HUES48 (cell line): ENCODE measurements at regions not wholly inside any gene's neighbourhood (a gene's known extent, or its start where the extent isn't known, plus 50 kb on each side); places are given as distances from the start of the nearest gene placed in this dataset.

Source experiments
- H3K27ac ChIP-seq: one replicate; pipeline ENCODE4 v1.7.0; 2013; ENCODE audit warnings: low read depth, low read length, inconsistent platforms
- H3K27me3 ChIP-seq: 2 replicates; pipeline ENCODE4 v1.6.1; 2013; ENCODE audit warnings: mild to moderate bottlenecking, low read length; ENCODE audit not compliant: control insufficient read depth, insufficient read depth
- H3K36me3 ChIP-seq: 2 replicates; pipeline ENCODE4 v1.6.1; 2013; ENCODE audit warnings: low read length; ENCODE audit not compliant: control insufficient read depth, insufficient read depth
- H3K4me1 ChIP-seq: 2 replicates; pipeline ENCODE4 v1.6.1; 2013; ENCODE audit warnings: mild to moderate bottlenecking, low read length; ENCODE audit not compliant: control insufficient read depth, insufficient read depth
- H3K4me3 ChIP-seq: 2 replicates; pipeline ENCODE4 v1.5.1; 2013; ENCODE audit warnings: mild to moderate bottlenecking, low read depth, low read length
- H3K9ac ChIP-seq: 2 replicates; pipeline ENCODE4 v1.6.1; 2013; ENCODE audit warnings: mild to moderate bottlenecking, low read depth, low read length, moderate library complexity
- H3K9me3 ChIP-seq: 2 replicates; pipeline ENCODE4 v1.6.1; 2013; ENCODE audit warnings: low read length; ENCODE audit not compliant: control insufficient read depth, insufficient read depth

GRCh38 chr11:16611926-16612565, 126.4 kb upstream of the C11orf58 start:
- H3K27ac ChIP-seq: no peak overlapping the region
- peaks cover 15% of the 10 kb centered on the region for H3K4me1 ChIP-seq
- H3K9me3 ChIP-seq: no peaks in the 10 kb centered on the region
- no peak overlapping the region for H3K9ac ChIP-seq
- H3K36me3 ChIP-seq: no peaks in the 10 kb centered on the region
- H3K27me3 ChIP-seq: peaks cover 100% of the 10 kb centered on the region
- no peak overlapping the region for H3K4me3 ChIP-seq

- Histone ChIP-seq H3K4me1 (peaks cover 17% of the 10 kb centered on the region), H3K9me3 (no peaks in the 10 kb centered on the region), H3K27me3 (peaks cover 100% of the 10 kb centered on the region), H3K36me3 (no peaks in the 10 kb centered on the region), H3K9ac (no peak overlapping the region), H3K4me3 (no peak overlapping the region), H3K27ac (no peak overlapping the region)
These were observed 127.0 kb upstream of the C11orf58 start for GRCh38 chr11:16611401-16611921.

- 0 out of 2 replicates have a peak overlapping the region, but pooled peaks have one; percentile 17 for H3K4me3 ChIP-seq
- H3K27ac ChIP-seq: no peak overlapping the region
- H3K27me3 ChIP-seq: peaks cover 100% of the 10 kb centered on the region
- H3K4me1 ChIP-seq: peaks cover 22% of the 10 kb centered on the region
- H3K9ac ChIP-seq: no peak overlapping the region
- H3K36me3 ChIP-seq: no peaks in the 10 kb centered on the region
- no peaks in the 10 kb centered on the region for H3K9me3 ChIP-seq
These were observed 127.6 kb upstream of the C11orf58 start for GRCh38 chr11:16610738-16611388.

GRCh38 chr11:16610213-16610737, 128.2 kb upstream of the C11orf58 start:
- 0 out of 2 replicates have a peak overlapping the region, but pooled peaks have one; percentile 17 for H3K4me3 ChIP-seq

GRCh38 chr11:16609769-16610168, 128.7 kb upstream of the C11orf58 start:
- Histone ChIP-seq H3K4me1 (peaks cover 26% of the 10 kb centered on the region), H3K36me3 (no peaks in the 10 kb centered on the region), H3K27ac (no peak overlapping the region), H3K9ac (no peak overlapping the region), H3K27me3 (peaks cover 100% of the 10 kb centered on the region), H3K9me3 (no peaks in the 10 kb centered on the region), H3K4me3 (no peak overlapping the region)

More at GRCh38 chr11:16610213-16610737, 128.2 kb upstream of the C11orf58 start:
- no peak overlapping the region for H3K27ac ChIP-seq
- H3K9ac ChIP-seq: no peak overlapping the region
- no peaks in the 10 kb centered on the region for H3K9me3 ChIP-seq
- H3K36me3 ChIP-seq: no peaks in the 10 kb centered on the region
- peaks cover 26% of the 10 kb centered on the region for H3K4me1 ChIP-seq
- peaks cover 100% of the 10 kb centered on the region for H3K27me3 ChIP-seq

GRCh38 chr11:16607675-16608644, 130.5 kb upstream of the C11orf58 start:
- Histone ChIP-seq H3K9me3 (no peaks in the 10 kb centered on the region), H3K36me3 (no peaks in the 10 kb centered on the region), H3K27ac (no peak overlapping the region), H3K4me3 (peak overlapping the region; percentile 62), H3K27me3 (peaks cover 100% of the 10 kb centered on the region), H3K4me1 (peaks cover 29% of the 10 kb centered on the region), H3K9ac (no peak overlapping the region)

GRCh38 chr11:16606784-16607674, 131.4 kb upstream of the C11orf58 start:
- no peak overlapping the region for H3K9ac ChIP-seq
- H3K4me3 ChIP-seq: peak overlapping the region; percentile 62
- no peaks in the 10 kb centered on the region for H3K9me3 ChIP-seq
- peaks cover 24% of the 10 kb centered on the region for H3K4me1 ChIP-seq
- H3K27me3 ChIP-seq: peaks cover 100% of the 10 kb centered on the region
- H3K36me3 ChIP-seq: no peaks in the 10 kb centered on the region
- H3K27ac ChIP-seq: no peak overlapping the region

GRCh38 chr11:16605894-16606783, 132.3 kb upstream of the C11orf58 start:
- peak overlapping the region; percentile 62 for H3K4me3 ChIP-seq
- peaks cover 24% of the 10 kb centered on the region for H3K4me1 ChIP-seq
- no peak overlapping the region for H3K27ac ChIP-seq
- no peaks in the 10 kb centered on the region for H3K36me3 ChIP-seq
- no peak overlapping the region for H3K9ac ChIP-seq
- H3K27me3 ChIP-seq: peaks cover 100% of the 10 kb centered on the region
- no peaks in the 10 kb centered on the region for H3K9me3 ChIP-seq

GRCh38 chr11:16605389-16605893, 133.0 kb upstream of the C11orf58 start:
- peaks cover 100% of the 10 kb centered on the region for H3K27me3 ChIP-seq
- H3K9me3 ChIP-seq: no peaks in the 10 kb centered on the region
- peak overlapping the region; percentile 62 for H3K4me3 ChIP-seq
- peaks cover 22% of the 10 kb centered on the region for H3K4me1 ChIP-seq
- H3K27ac ChIP-seq: no peak overlapping the region
- no peak overlapping the region for H3K9ac ChIP-seq
- no peaks in the 10 kb centered on the region for H3K36me3 ChIP-seq
